SU-DHL-6 (cell line): ENCODE measurements at regions not wholly inside any gene's neighbourhood (a gene's known extent, or its start where the extent isn't known, plus 50 kb on each side); places are given as distances from the start of the nearest gene placed in this dataset.

Source experiments
- H2AFZ ChIP-seq: fragments of 200-600 bp; sonication (generic); 2 replicates; pipeline ENCODE4 v1.6.1; 2014; ENCODE audit warnings: low read depth, mild to moderate bottlenecking, moderate library complexity, mixed read lengths, antibody characterized with exemption, low read length; ENCODE audit not compliant: severe bottlenecking
- H3F3A ChIP-seq: fragments of 200-600 bp; shearing (Covaris generic); 2 replicates; pipeline ENCODE4 v1.6.0; 2016; ENCODE audit warnings: antibody characterized with exemption, mild to moderate bottlenecking; ENCODE audit not compliant: insufficient read depth
- H3K27ac ChIP-seq: fragments of 200-600 bp; sonication (generic); 2 replicates; pipeline ENCODE4 v1.5.1; 2016; ENCODE audit warnings: low read depth, mild to moderate bottlenecking, low read length, moderate library complexity, mixed read lengths
- H3K27me3 ChIP-seq: fragments of 200-600 bp; sonication (generic), shearing (Covaris generic); 2 replicates; pipeline ENCODE4 v1.6.0; 2014; ENCODE audit warnings: mild to moderate bottlenecking, low read length
- H3K36me3 ChIP-seq: fragments of 200-600 bp; sonication (generic); 2 replicates; pipeline ENCODE4 v1.6.1; 2014; ENCODE audit warnings: mild to moderate bottlenecking, low read length, mixed read lengths
- H3K4me2 ChIP-seq: fragments of 300-600, 200-600 bp; shearing (Covaris generic), sonication (generic); 2 replicates; pipeline ENCODE4 v1.6.0; 2014; ENCODE audit warnings: low read length, low read depth, mild to moderate bottlenecking; ENCODE audit not compliant: poor library complexity, severe bottlenecking
- H3K4me3 ChIP-seq: fragments of 200-600 bp; sonication (generic); 2 replicates; pipeline ENCODE4 v1.5.1; 2014; ENCODE audit warnings: antibody characterized with exemption, low read length, mild to moderate bottlenecking, mixed read lengths; ENCODE audit not compliant: insufficient read depth, poor library complexity, severe bottlenecking
- H3K79me2 ChIP-seq: fragments of 200-600 bp; sonication (generic); 2 replicates; pipeline ENCODE4 v1.6.1; 2014; ENCODE audit warnings: mild to moderate bottlenecking, low read length, moderate library complexity; ENCODE audit not compliant: insufficient read depth
- H3K9ac ChIP-seq: fragments of 200-600 bp; sonication (generic); 2 replicates; pipeline ENCODE4 v1.7.0; 2014; ENCODE audit warnings: mild to moderate bottlenecking, low read length
- H3K9me2 ChIP-seq: fragments of 200-600 bp; sonication (generic); replicated peaks from 2 replicates; pipeline ENCODE4 v1.6.1; 2014; ENCODE audit warnings: low read length; ENCODE audit not compliant: insufficient read depth
- H3K9me3 ChIP-seq: fragments of 200-600 bp; sonication (generic); 2 replicates; pipeline ENCODE4 v1.6.1; 2014; ENCODE audit warnings: low read length, mixed read lengths; ENCODE audit not compliant: insufficient read depth
- H4K20me1 ChIP-seq: fragments of 200-600 bp; sonication (generic); 2 replicates; pipeline ENCODE4 v1.6.1; 2014; ENCODE audit warnings: low read depth, mild to moderate bottlenecking, antibody characterized with exemption, low read length, moderate library complexity, mixed read lengths
- EZH2phosphoT487 ChIP-seq: fragments of 200-600 bp; sonication (generic), shearing (Covaris generic); conservative IDR thresholded peaks from 2 replicates; pipeline ENCODE4 v1.6.1; 2018; ENCODE audit warnings: mild to moderate bottlenecking, antibody characterized with exemption, low read length, moderate library complexity, mixed read lengths
- TF ChIP-seq, protein P1 (sequence below): fragments of 200-600 bp; sonication (generic); IDR thresholded peaks from one replicate; pipeline ENCODE4 v1.5.1; 2017; ENCODE audit warnings: antibody characterized with exemption, mild to moderate bottlenecking, low read length, moderate library complexity; ENCODE audit not compliant: insufficient read depth, poor library complexity, severe bottlenecking

DNA sequence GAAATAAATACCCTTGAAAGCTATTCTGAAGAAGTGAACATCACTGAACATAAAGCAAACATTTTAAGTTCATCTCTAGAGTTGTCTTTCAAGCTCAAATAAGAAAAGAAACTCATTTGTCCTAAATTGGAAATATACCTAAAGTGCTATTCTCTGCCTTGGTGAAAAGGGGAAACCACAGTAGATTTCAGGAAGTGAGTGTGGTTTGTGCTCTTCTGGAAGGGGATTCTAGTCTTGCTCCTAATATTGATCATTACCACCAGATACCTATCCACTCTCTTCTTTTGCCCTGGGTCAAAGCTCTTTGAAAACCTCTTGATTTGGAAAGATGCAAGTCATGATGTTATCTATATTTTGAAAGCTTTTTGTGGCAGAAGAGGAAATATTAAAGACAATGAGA is 798.1 kb downstream of the ADGRL2 start:
- Histone ChIP-seq H3K4me2 (no peak overlapping the region), H3K9me2 (no peaks in the 10 kb centered on the region), H3K9me3 (no peaks in the 10 kb centered on the region), H3K4me3 (no peak overlapping the region), H3K79me2 (no peaks in the 10 kb centered on the region), H3F3A (no peaks in the 10 kb centered on the region), H3K9ac (no peak overlapping the region), H3K27ac (no peak overlapping the region), H3K27me3 (no peaks in the 10 kb centered on the region), H4K20me1 (no peaks in the 10 kb centered on the region), H2AFZ (no peak overlapping the region), H3K36me3 (0 out of 2 replicates have a peak, but pooled peaks cover 3% of the 10 kb centered on the region)
- no peak for TF ChIP-seq EZH2phosphoT487
- TF ChIP-seq, protein P1, sequence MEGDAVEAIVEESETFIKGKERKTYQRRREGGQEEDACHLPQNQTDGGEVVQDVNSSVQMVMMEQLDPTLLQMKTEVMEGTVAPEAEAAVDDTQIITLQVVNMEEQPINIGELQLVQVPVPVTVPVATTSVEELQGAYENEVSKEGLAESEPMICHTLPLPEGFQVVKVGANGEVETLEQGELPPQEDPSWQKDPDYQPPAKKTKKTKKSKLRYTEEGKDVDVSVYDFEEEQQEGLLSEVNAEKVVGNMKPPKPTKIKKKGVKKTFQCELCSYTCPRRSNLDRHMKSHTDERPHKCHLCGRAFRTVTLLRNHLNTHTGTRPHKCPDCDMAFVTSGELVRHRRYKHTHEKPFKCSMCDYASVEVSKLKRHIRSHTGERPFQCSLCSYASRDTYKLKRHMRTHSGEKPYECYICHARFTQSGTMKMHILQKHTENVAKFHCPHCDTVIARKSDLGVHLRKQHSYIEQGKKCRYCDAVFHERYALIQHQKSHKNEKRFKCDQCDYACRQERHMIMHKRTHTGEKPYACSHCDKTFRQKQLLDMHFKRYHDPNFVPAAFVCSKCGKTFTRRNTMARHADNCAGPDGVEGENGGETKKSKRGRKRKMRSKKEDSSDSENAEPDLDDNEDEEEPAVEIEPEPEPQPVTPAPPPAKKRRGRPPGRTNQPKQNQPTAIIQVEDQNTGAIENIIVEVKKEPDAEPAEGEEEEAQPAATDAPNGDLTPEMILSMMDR, result no peak

DNA sequence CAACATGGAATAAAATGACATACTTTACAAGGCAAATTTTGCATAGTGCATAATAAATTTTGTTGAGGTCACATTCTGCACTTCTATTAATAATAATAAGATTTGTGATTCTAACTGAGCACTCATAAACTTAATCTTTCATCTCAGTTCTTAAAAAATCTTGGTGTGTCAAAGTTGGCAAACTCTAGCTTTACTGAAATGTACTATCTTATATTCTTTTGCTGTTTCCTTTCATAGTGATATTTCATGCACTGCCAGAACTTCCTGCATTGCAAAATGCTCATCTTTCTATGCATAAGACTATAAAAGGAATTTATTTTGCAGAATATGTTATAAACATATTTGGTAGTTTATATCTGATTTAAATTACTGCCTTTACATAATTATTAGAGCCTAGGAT is 797.6 kb downstream of the ADGRL2 start:
- Histone ChIP-seq H3K27me3 (no peaks in the 10 kb centered on the region), H3K4me3 (no peak overlapping the region), H3F3A (no peaks in the 10 kb centered on the region), H3K79me2 (no peaks in the 10 kb centered on the region), H2AFZ (no peak overlapping the region), H3K9me2 (no peaks in the 10 kb centered on the region), H4K20me1 (no peaks in the 10 kb centered on the region), H3K9me3 (no peaks in the 10 kb centered on the region), H3K27ac (no peak overlapping the region), H3K4me2 (no peak overlapping the region), H3K9ac (no peak overlapping the region), H3K36me3 (0 out of 2 replicates have a peak, but pooled peaks cover 3% of the 10 kb centered on the region)
- no peak for TF ChIP-seq EZH2phosphoT487
- TF ChIP-seq, protein P1, result no peak

DNA sequence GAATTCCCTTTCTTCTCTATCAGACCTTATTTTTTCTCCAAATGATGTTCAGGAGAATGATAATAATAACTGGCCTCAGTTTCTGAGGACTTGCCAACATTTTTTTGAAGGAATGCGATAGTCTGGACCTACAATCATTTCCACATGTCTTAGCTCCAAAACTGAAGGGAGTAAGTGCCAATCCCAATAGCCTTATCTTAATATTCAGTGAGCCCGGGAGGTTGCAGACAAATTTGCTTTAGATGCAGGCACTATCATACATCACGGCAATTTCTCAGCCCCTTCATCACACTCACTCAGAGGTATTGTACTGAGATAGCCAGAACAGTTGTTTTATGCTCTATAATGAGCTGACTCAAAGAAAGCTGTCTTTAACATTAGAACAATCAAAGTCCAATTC is 796.9 kb downstream of the ADGRL2 start:
- H3K79me2 ChIP-seq, result no peaks in the 10 kb centered on the region
- H3K27me3 ChIP-seq, result no peaks in the 10 kb centered on the region
- no peaks in the 10 kb centered on the region for H3F3A ChIP-seq
- H2AFZ ChIP-seq, result no peak overlapping the region
- no peak overlapping the region for H3K4me2 ChIP-seq
- H3K4me3 ChIP-seq, result no peak overlapping the region
- 0 out of 2 replicates have a peak, but pooled peaks cover 3% of the 10 kb centered on the region for H3K36me3 ChIP-seq
- H3K9ac ChIP-seq, result no peak overlapping the region
- no peaks in the 10 kb centered on the region for H3K9me3 ChIP-seq
- H3K27ac ChIP-seq, result no peak overlapping the region
- no peaks in the 10 kb centered on the region for H4K20me1 ChIP-seq
- no peak for TF ChIP-seq EZH2phosphoT487
- TF ChIP-seq, protein P1, result no peak
- H3K9me2 ChIP-seq, result no peaks in the 10 kb centered on the region

DNA sequence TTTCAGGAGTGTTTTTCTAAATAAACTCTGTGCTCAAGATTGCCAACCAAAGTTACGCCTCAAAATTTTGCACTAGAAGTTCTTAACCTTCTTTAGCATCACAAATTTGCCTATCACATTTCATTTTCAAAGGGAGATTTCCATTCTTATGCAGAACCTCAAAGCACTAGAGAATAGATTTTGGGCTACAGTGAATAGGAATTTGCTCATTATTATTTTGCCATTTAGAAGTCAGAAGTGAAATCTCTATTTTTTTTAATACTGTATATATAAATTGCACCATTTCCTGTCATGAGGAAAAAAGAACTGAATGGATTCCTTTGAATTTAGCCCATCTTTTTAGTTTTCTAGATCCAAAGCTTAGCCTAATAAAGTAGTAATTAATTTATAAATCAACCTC is 796.4 kb downstream of the ADGRL2 start:
- no peaks in the 10 kb centered on the region for H3K9me3 ChIP-seq
- H3K27ac ChIP-seq, result no peak overlapping the region
- H3K4me3 ChIP-seq, result no peak overlapping the region
- H3K79me2 ChIP-seq, result no peaks in the 10 kb centered on the region
- no peaks in the 10 kb centered on the region for H3F3A ChIP-seq
- no peaks in the 10 kb centered on the region for H4K20me1 ChIP-seq
- H3K27me3 ChIP-seq, result no peaks in the 10 kb centered on the region
- no peak overlapping the region for H2AFZ ChIP-seq
- 0 out of 2 replicates have a peak, but pooled peaks cover 3% of the 10 kb centered on the region for H3K36me3 ChIP-seq
- TF ChIP-seq, protein P1, result no peak
- TF ChIP-seq EZH2phosphoT487, result no peak
- H3K9ac ChIP-seq, result no peak overlapping the region
- H3K9me2 ChIP-seq, result no peaks in the 10 kb centered on the region
- no peak overlapping the region for H3K4me2 ChIP-seq
